Amniotic epithelial cell (primary cell): ENCODE measurements at regions not wholly inside any gene's neighbourhood (a gene's known extent, or its start where the extent isn't known, plus 50 kb on each side); places are given as distances from the start of the nearest gene placed in this dataset.
A peak's percentile ranks its signal among the peaks of the same experiment; 100 is the strongest.

ENCODE experiments used
- DNase-seq: peaks from one replicate; pipeline ENCODE4 v3.0.0-alpha.2; 2010; ENCODE audit warnings: low read depth

GRCh38 chr3:147758771-147759170, 349.6 kb downstream of the ZIC1 start:
- DNase-seq, result no peak

GRCh38 chr3:147760085-147760484, 350.9 kb downstream of the ZIC1 start:
- no peak for DNase-seq

DNA sequence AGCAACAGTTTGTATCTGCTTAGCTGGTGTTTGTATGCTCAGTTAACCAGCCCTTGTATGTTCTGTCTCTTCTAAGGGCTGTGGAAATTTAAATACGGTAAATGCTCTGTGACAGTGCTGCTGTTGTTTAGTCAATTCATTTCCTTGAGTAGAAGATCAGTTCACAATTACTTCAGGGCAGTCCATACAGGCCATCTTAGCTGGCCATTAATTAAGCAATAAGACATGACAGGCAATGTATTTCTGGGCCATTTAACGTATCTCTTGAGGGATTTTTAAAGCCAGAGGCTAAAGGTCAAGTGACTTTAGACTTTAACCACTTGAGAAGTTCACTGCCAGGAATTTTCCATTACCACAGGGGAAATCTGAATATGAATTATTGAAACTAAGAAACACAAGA, 351.8 kb downstream of the ZIC1 start:
- DNase-seq, result no peak

GRCh38 chr3:147773116-147773630, 364.0 kb downstream of the ZIC1 start:
- DNase-seq, result no peak

DNA sequence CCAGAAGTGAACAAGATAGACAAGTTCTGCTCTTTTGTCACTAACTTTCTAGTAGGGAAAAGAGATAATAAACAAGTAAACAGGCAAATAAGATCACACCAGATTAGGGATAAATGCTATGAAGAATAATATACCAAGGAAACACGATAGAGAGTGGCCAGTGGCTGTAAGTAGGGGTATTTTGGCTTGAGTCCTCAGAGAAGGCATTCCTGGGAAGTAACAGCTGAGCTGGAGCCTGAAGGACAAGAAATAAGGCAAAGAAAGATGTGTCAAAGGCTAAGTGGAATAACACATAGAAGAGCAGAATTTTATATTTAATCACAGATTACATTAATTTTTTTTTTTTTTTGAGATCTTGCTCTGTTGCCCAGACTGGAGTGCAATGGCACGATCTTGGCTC, 366.2 kb downstream of the ZIC1 start:
- no peak for DNase-seq

DNA sequence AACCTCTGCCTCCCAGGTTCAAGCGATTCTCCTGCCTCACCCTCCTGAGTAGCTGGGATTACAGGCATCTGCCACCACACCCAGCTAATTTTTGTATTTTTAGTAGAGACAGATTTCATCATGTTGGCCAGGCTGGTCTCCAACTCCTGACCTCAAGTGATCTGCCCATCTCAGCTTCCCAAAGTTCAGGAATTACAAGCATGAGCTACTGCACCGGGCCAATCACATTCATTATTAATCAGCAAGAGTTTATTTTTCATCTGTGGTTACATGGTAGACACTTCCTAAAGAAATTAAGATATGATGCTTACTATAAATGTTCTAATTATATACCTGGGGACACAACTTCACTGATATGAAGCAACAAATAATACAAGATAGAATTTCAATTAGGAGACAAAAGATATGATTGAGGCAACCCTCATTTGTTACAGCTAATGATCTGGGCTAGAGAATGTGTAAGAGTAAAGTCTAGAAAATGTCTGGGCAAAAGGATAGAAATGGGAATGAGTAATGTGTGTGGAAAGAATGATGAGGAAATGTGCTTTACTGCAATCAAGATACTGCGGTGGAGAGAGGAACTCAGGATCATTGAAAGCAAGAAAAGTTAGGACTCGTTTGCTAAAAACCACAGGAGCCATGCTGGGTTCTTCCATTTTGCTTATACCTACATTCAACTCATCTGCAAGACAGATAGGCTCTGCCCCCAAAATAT, 366.8 kb downstream of the ZIC1 start:
- no peak for DNase-seq

DNA sequence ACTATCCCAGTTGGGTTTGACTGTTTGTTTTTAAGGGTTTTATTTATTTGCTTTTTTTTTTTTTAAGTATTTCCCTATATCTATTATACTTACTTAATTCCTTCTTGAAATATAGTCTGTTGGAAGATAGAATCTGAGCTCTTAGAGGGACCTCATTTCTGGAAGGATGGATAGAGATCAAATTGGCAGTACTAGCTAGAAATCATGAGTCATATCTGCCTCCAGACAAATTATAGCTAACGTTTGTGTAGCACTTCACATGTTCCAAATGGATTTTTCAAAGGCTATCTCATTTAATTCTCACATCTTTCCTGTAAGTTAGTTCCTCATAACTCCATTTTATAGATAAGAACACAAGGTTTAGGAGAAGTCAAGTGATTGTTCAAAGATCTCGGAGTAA, 384.7 kb downstream of the ZIC1 start:
- DNase-seq, result no peak

DNA sequence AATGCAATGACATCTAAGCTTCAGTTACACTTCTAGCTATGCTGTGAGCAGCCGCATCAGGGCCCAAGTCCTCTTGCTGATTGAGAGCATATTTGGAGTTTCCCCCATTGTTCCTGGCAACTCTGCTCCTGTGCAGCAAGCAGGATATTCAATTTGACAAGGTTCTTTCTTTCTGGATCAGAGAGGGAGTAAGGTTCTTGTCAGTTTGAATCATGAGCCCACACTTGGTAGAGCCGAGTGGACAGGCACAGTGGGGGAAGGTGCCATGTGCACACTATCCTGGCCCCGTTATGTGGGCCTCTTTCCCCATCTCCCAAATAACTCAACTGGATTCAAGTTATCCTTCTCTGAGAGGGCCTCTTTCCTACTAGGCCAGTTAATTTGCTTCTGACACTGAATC, 385.4 kb downstream of the ZIC1 start:
- DNase-seq, result no peak

DNA sequence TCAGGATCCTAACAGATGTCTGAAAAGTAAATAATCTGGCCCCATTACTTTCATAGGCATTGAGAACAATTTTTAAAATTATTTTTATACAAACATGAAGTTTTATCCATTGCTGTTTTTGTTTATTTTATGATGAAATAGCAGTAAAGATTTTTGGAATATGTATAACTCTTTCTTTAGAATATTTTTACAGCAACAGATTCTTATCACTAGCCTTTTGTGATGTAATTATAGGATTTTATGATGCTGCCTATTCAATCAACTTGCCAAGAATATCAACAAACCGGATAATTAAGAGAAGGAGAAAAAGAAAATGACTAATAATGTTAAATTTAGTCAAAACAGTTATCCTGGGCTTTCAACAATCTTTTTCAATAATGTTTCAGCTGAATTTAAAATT, 386.3 kb downstream of the ZIC1 start:
- no peak for DNase-seq

- DNase-seq, result no peak
Measured at GRCh38 chr3:147797095-147797494, 387.9 kb downstream of the ZIC1 start.

GRCh38 chr3:147799601-147800000, 390.4 kb downstream of the ZIC1 start:
- no peak for DNase-seq

DNA sequence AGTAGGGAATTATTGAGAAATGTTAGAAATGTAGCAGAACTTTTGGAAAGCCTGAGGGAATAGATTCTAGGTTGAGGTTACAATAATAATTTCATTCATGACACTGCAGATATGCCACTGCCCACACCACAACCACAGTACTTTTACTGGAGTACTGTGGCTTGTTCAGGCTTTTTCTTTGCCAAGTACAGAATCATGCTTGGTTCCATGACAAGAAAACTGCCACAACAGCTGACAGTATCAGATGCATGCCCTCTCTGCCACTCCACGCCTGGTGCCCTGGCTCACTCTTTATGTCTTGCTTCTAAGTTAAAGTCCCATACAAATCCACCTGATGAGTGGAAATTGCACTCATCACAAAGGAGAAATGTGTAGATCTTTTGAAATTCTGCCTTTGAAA, 398.6 kb downstream of the ZIC1 start:
- no peak for DNase-seq

DNA sequence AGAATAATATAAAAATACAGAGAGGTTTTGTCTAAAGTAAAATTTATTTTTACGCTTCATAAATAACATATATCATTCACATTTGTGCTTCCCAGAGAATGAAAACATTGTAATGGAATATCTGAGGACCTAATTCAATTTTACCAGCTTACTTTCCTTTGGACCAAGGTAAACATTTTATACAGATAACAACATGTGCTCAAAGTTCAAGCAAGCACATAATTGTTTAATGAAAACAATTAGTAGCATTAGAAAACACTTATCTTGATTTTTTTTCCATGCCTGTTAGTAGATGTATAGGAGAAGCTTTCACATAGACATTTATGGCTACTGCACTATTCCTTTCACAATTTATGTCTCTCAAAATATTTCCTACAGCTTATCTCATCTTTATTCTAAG, 400.0 kb downstream of the ZIC1 start:
- DNase-seq, result no peak

- no peak for DNase-seq
Measured at GRCh38 chr3:147812186-147812911, 403.2 kb downstream of the ZIC1 start.

DNA sequence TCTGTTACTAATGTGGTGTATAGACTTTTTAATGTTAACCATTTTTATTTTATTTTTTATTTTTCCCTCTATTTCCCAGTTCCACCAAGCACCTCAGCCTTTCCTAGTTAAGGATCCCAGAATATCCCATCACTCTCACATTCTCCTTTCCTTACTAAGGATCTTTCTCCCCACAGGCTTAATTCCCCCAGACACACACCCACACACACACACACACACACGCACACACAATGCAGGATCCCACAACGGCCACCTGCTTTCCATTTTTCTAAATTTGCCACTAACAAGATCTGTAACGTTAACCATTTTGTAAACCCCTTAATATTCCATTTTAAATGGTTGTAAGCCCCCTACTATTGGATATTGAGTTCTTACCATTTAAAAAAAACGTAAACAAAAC, 404.1 kb downstream of the ZIC1 start:
- no peak for DNase-seq

- no peak for DNase-seq
Measured at GRCh38 chr3:147816752-147817151, 407.6 kb downstream of the ZIC1 start.

GRCh38 chr3:147832611-147833010, 423.4 kb downstream of the ZIC1 start:
- no peak for DNase-seq

DNA sequence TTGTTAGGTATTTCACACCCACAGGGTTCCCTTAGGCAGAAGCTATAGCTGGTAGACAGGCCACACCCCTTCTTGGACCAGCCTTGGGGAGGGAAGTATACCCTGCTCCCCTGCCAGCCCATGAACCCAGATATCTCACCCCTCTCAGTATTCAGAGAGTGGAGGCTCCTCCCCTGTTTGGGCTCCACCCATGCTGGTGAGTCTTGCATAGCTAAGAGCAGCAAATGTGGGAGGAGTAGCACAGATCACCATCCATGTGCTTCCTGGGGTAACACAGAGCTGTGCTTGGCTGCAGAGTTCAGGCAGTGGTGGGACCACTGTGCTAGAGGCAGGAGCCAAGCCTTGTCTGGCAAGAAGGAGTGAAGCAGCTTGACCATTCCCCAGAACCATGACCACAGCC, 427.2 kb downstream of the ZIC1 start:
- DNase-seq, result no peak

DNA sequence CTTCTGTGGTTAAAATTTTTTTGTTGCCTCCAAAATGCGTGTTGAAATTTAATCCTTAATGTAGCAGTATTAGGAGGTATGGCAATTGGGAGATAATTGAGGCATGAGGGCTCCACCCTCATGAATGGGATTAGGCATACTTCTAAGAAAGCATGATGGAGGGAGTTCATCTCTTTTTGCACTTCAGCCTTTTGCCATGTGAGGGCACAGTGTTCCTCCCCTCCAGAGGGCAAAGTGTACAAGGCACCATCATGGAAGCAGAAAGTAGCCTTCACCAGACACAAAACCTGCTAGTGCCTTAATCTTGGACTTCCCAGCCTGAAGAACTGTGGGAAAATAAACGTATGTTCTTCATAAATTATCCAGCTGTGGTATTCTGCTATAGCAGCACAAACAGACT, 429.5 kb downstream of the ZIC1 start:
- peak; percentile 3 for DNase-seq

DNA sequence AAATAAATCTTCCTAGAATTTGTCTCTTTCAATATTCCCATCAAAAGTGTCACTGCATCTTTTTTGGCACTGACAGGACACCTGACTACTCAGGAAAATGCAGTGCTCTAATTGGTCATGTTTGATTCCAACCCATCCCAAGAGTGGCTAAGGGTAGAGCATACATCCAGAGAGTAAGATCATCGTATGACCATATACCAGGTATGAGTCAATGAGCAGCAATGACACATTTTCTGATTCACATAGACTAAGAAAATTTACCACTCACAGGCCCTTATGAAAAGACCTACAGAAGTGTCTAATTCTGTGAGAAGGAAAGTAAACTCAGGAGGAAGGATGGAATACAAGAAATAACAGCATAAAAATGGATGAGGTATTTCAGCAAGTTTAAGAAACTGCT, 434.2 kb downstream of the ZIC1 start:
- no peak for DNase-seq

DNA sequence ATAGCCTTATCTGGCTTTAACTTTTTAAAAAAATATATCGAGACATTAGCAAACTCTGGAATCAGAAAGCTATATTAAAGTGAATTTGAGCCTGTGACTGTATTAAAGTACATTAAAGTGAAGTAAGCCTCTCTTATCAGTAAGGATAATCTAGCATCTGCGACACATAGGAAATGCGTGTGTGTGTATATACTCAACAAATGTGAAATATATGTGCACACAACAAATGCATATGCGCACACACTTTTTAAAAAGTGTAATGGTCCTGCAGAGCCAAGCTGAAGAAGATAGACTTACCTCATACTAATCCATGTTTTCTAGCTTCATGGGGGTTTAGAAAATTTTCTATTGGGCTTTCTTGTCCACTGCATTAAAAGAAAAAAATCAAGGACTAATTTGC, 437.1 kb downstream of the ZIC1 start:
- no peak for DNase-seq

- DNase-seq, result no peak
Measured at GRCh38 chr3:147846854-147847478, 437.8 kb downstream of the ZIC1 start.

GRCh38 chr3:147851062-147851461, 441.9 kb downstream of the ZIC1 start:
- no peak for DNase-seq
